HG02759 (cell line): ENCODE measurements at regions not wholly inside any gene's neighbourhood (a gene's known extent, or its start where the extent isn't known, plus 50 kb on each side); places are given as distances from the start of the nearest gene placed in this dataset.

Experiments
- ATAC-seq: cut with Tn5 transposase; IDR thresholded peaks from one replicate; pipeline ENCODE4 v1.9.1; 2021; ENCODE audit warnings: mild to moderate bottlenecking, moderate library complexity; ENCODE audit not compliant: unreplicated experiment

- ATAC-seq: no peak
Measured at GRCh38 chr2:17085546-17086202, 420.0 kb upstream of the CYRIA start.

- ATAC-seq: no peak
Measured at GRCh38 chr2:17084877-17085276, 419.2 kb upstream of the CYRIA start.

- no peak for ATAC-seq
Measured at GRCh38 chr2:17083902-17084301, 418.3 kb upstream of the CYRIA start.

- ATAC-seq: no peak
Measured at GRCh38 chr2:17079262-17079661, 413.6 kb upstream of the CYRIA start.

GRCh38 chr2:17076533-17076932 lies 410.9 kb upstream of the CYRIA start:
- no peak for ATAC-seq

GRCh38 chr2:17070711-17071110 lies 405.1 kb upstream of the CYRIA start:
- no peak for ATAC-seq

- ATAC-seq: no peak
Measured at GRCh38 chr2:17069564-17069963, 403.9 kb upstream of the CYRIA start.

GRCh38 chr2:17068021-17068420 lies 402.4 kb upstream of the CYRIA start:
- no peak for ATAC-seq

- no peak for ATAC-seq
Measured at GRCh38 chr2:17065536-17065935, 399.9 kb upstream of the CYRIA start.

GRCh38 chr2:17061028-17061427 lies 395.4 kb upstream of the CYRIA start:
- no peak for ATAC-seq

- no peak for ATAC-seq
Measured at GRCh38 chr2:17059458-17059857, 393.8 kb upstream of the CYRIA start.

- no peak for ATAC-seq
Measured at GRCh38 chr2:17058772-17059402, 393.3 kb upstream of the CYRIA start.

GRCh38 chr2:17057109-17058017 lies 391.7 kb upstream of the CYRIA start:
- no peak for ATAC-seq

- no peak for ATAC-seq
Measured at GRCh38 chr2:17056236-17056635, 390.6 kb upstream of the CYRIA start.

GRCh38 chr2:17052001-17052400 lies 386.4 kb upstream of the CYRIA start:
- no peak for ATAC-seq

- no peak for ATAC-seq
Measured at GRCh38 chr2:17051538-17051937, 385.9 kb upstream of the CYRIA start.

- no peak for ATAC-seq
Measured at GRCh38 chr2:17043173-17043572, 377.5 kb upstream of the CYRIA start.

GRCh38 chr2:17036361-17036760 lies 370.7 kb upstream of the CYRIA start:
- ATAC-seq: no peak

- no peak for ATAC-seq
Measured at GRCh38 chr2:17035010-17035409, 369.4 kb upstream of the CYRIA start.

- no peak for ATAC-seq
Measured at GRCh38 chr2:17030047-17030446, 364.4 kb upstream of the CYRIA start.

- no peak for ATAC-seq
Measured at GRCh38 chr2:17012297-17012696, 346.7 kb upstream of the CYRIA start.

- ATAC-seq: no peak
Measured at GRCh38 chr2:17010104-17010503, 344.5 kb upstream of the CYRIA start.
